Upper lobe of left lung (tissue), 6 donors: ENCODE measurements at regions not wholly inside any gene's neighbourhood (a gene's known extent, or its start where the extent isn't known, plus 50 kb on each side); places are given as distances from the start of the nearest gene placed in this dataset.

ENCODE experiments used
- ATAC-seq, 2 donors: fragments of 200-7000 bp; cut with Tn5 transposase; one replicate each; pipeline ENCODE4 v1.9.1; 2022; ENCODE audit warnings: mild to moderate bottlenecking in 2 of 2, moderate library complexity in 2 of 2; ENCODE audit not compliant: low FRiP score in 2 of 2
- DNase-seq, 2 donors: peaks; one replicate each; pipeline ENCODE4 v3.0.0-alpha.2; 2019 to 2020
- H3K27ac ChIP-seq, 4 donors: fragments of 200-600 bp; sonication (generic); one replicate each; pipeline ENCODE4 v1.5.1; 2016 to 2019
- H3K27me3 ChIP-seq, 4 donors: fragments of 200-600 bp; sonication (generic); one replicate each; pipeline ENCODE4 v1.5.1; 2017 to 2019
- H3K36me3 ChIP-seq, 4 donors: fragments of 200-600 bp; sonication (generic); one replicate each; pipeline ENCODE4 v1.5.1; 2016 to 2019
- H3K4me1 ChIP-seq, 4 donors: fragments of 200-600 bp; sonication (generic); one replicate each; pipeline ENCODE4 v1.5.1; 2018 to 2019
- H3K4me3 ChIP-seq, 4 donors: fragments of 200-600 bp; sonication (generic); one replicate each; pipeline ENCODE4 v1.5.1; 2017 to 2019; ENCODE audit warnings: mild to moderate bottlenecking in 2 of 4, moderate library complexity in 1 of 4
- H3K9me3 ChIP-seq, 4 donors: fragments of 200-600 bp; sonication (generic); one replicate each; pipeline ENCODE4 v1.5.1; 2018 to 2019
- EP300 ChIP-seq, 4 donors: sonication (generic); formaldehyde crosslinking; IDR thresholded peaks; one replicate each; pipeline ENCODE4 v1.5.1; 2017; ENCODE audit warnings: antibody characterized with exemption in 4 of 4, control low read depth in 2 of 4
- POLR2A ChIP-seq, 4 donors: fragments of 450-650 bp; IDR thresholded peaks; one replicate each; pipeline ENCODE4 v1.5.1; 2016 to 2017; ENCODE audit warnings: antibody characterized with exemption in 4 of 4, mild to moderate bottlenecking in 2 of 4
- POLR2AphosphoS5 ChIP-seq, 2 donors: sonication (generic); formaldehyde crosslinking; IDR thresholded peaks; one replicate each; pipeline ENCODE4 v1.5.1; 2017; ENCODE audit warnings: antibody characterized with exemption in 2 of 2
- WGBS, 2 donors: methylation state at CpG; one replicate each; pipeline ENCODE4 v1.1.5; 2017 to 2018; 5-methylcytosine and 5-hydroxymethylcytosine counted together
- TF ChIP-seq, protein P1 (sequence below), 6 experiments: fragments of 450-650 bp in 4 of 6; fragments of 200-600 bp in 2 of 6; sonication (generic) in 2 of 6; IDR thresholded peaks; one replicate each; pipeline ENCODE4 v1.5.1; 2016 to 2019; ENCODE audit warnings: antibody characterized with exemption in 6 of 6
- donor health status: DM: no; HTN: no; CAD: no; lungs with moderate emphysema.
- donor health status: DM: no; HTN: yes; CAD: no; lungs with severe emphysema.

DNA sequence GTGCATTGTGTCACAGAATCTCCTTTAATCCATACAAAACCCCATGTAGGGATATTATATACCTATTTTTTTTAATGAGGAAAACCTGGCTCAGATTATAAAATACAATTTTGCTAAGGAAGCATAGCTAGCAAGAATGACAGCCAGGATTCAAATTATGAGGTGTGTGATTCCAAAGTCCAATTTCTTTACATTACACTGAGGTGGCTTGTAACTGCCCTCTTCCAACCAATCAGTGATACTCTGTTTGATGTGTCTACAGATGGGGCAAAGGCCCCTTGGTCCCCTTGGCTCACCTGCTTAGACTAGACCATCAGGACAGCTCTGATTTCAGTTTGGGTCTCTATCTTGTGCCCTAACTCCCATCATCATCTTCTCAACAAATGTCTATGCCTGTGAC is 120.3 kb upstream of the ADAMTS9 start:
- no peaks in the 10 kb centered on the region for H3K36me3 ChIP-seq
- DNase-seq (no peak), ATAC-seq (no peak)
- no peak overlapping the region for H3K4me3 ChIP-seq
- H3K27ac ChIP-seq, result no peak overlapping the region
- TF ChIP-seq, protein P1, sequence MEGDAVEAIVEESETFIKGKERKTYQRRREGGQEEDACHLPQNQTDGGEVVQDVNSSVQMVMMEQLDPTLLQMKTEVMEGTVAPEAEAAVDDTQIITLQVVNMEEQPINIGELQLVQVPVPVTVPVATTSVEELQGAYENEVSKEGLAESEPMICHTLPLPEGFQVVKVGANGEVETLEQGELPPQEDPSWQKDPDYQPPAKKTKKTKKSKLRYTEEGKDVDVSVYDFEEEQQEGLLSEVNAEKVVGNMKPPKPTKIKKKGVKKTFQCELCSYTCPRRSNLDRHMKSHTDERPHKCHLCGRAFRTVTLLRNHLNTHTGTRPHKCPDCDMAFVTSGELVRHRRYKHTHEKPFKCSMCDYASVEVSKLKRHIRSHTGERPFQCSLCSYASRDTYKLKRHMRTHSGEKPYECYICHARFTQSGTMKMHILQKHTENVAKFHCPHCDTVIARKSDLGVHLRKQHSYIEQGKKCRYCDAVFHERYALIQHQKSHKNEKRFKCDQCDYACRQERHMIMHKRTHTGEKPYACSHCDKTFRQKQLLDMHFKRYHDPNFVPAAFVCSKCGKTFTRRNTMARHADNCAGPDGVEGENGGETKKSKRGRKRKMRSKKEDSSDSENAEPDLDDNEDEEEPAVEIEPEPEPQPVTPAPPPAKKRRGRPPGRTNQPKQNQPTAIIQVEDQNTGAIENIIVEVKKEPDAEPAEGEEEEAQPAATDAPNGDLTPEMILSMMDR (IDR thresholded peaks at IDR 0.05), result no peak
- TF ChIP-seq EP300 (IDR thresholded peaks at IDR 0.05) (no peak), POLR2A (IDR thresholded peaks at IDR 0.05) (no peak), POLR2AphosphoS5 (IDR thresholded peaks at IDR 0.05) (no peak)
- no peaks in the 10 kb centered on the region for H3K27me3 ChIP-seq
- no peaks in the 10 kb centered on the region for H3K4me1 ChIP-seq
- H3K9me3 ChIP-seq, result no peaks in the 10 kb centered on the region

DNA sequence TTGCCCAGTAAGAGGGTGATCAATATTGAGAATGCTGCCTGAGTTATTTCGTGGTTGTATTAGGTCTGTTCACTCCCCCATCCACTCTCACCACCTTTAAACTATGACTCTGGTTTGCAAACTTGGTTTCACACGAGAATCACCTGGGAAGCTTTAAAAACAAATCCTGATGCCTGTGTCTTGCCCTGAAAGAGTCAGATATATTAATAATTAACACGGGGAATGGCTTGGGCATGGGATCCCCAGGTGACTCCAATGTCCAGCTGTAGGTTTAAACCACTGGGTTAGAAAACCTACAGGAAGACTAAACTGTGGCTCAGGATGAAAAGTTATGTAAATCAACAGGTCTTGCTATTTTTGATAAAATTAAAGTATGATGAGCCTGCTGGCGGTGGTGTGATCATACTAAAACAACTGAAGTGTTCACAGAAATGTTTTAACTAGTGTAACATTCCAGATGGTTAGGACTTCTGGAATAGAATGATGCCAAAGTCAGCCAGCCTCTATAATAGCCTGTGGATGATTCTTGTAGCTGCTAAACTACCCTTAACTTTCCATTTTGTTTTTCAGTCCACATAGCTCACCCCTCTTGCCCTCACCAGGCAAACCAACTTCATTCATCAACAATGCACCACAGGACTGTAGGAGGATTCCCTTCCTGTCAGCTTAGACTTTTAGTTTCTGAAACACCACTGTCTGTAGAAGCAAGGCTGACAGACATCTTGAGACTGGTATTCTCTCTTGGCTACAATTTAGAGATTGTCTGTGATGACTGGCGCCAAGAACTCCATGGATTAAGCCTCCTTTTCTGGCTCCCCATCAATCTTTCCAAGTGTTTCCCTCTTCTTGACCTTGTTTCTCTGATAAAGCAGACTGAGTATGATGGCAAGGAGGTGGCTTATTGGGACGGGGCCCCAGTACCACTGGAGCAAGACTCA is 119.1 kb upstream of the ADAMTS9 start:
- Histone ChIP-seq H3K27ac (no peak overlapping the region), H3K27me3 (no peaks in the 10 kb centered on the region), H3K9me3 (no peaks in the 10 kb centered on the region), H3K36me3 (no peaks in the 10 kb centered on the region), H3K4me1 (no peaks in the 10 kb centered on the region), H3K4me3 (no peak overlapping the region)
- no peak for DNase-seq
- ATAC-seq, result no peak
- no peak for TF ChIP-seq POLR2AphosphoS5 (IDR thresholded peaks at IDR 0.05)
- TF ChIP-seq, protein P1 (IDR thresholded peaks at IDR 0.05), result no peak
- no peak for TF ChIP-seq EP300 (IDR thresholded peaks at IDR 0.05)
- TF ChIP-seq POLR2A (IDR thresholded peaks at IDR 0.05), result no peak
- 72 to 84% methylated on average over 6 of the region's 6 CpGs for WGBS, 2 donors

DNA sequence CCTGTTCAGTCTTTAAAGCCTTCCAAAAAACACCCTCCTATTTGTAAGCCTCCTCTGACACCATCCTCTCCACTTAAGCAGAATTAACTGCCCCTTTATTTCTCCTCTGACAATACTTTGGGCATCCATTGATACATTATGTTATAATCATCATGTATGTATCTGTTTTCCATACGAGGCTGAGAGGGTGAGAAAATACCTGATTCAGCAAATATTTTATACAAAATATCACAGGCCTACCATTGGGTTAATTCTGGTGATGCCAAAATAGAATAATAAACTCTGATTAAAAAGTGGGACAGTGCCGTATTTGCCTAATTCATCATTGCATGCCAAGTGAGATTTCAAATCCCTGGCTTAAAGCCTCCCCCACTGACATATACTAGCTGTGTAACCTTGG is 118.2 kb upstream of the ADAMTS9 start:
- Histone ChIP-seq H3K9me3 (no peaks in the 10 kb centered on the region), H3K27ac (no peak overlapping the region), H3K27me3 (no peaks in the 10 kb centered on the region), H3K4me3 (no peak overlapping the region), H3K4me1 (no peaks in the 10 kb centered on the region), H3K36me3 (no peaks in the 10 kb centered on the region)
- TF ChIP-seq POLR2A (IDR thresholded peaks at IDR 0.05) (no peak), POLR2AphosphoS5 (IDR thresholded peaks at IDR 0.05) (no peak), EP300 (IDR thresholded peaks at IDR 0.05) (no peak)
- TF ChIP-seq, protein P1 (IDR thresholded peaks at IDR 0.05), result no peak
- ATAC-seq (no peak), DNase-seq (no peak)
- WGBS, 2 donors, result 77 to 79% methylated on average over 2 of the region's 2 CpGs

DNA sequence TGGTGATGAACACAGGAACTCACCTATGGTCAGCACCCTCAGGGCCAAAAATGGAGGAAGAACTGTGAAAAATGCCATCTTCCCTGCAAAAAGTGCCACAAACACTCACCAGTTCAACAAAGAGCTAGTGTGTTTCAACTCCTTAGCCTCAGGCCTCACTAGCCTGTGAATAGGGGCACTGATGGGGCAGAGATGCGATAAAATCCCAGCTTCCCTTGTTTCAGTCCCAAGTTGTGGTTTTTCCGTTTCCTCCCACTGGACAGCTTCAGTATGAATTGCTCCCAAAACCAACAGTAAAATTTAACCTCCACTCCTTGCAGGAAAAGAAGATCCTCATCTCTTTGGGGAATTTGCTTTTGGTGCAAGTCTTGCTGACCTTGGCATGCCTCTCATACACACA is 117.4 kb upstream of the ADAMTS9 start:
- H3K4me1 ChIP-seq, result no peaks in the 10 kb centered on the region
- WGBS, 2 donors, result 90 to 100% methylated on average over 2 of the region's 2 CpGs
- ATAC-seq, result no peak
- no peak overlapping the region for H3K27ac ChIP-seq
- no peak overlapping the region for H3K4me3 ChIP-seq
- H3K9me3 ChIP-seq, result no peaks in the 10 kb centered on the region
- no peaks in the 10 kb centered on the region for H3K27me3 ChIP-seq
- no peaks in the 10 kb centered on the region for H3K36me3 ChIP-seq
- TF ChIP-seq POLR2A (IDR thresholded peaks at IDR 0.05), result no peak
- no peak for TF ChIP-seq EP300 (IDR thresholded peaks at IDR 0.05)
- TF ChIP-seq POLR2AphosphoS5 (IDR thresholded peaks at IDR 0.05), result no peak
- TF ChIP-seq, protein P1 (IDR thresholded peaks at IDR 0.05), result no peak
- DNase-seq, result no peak

DNA sequence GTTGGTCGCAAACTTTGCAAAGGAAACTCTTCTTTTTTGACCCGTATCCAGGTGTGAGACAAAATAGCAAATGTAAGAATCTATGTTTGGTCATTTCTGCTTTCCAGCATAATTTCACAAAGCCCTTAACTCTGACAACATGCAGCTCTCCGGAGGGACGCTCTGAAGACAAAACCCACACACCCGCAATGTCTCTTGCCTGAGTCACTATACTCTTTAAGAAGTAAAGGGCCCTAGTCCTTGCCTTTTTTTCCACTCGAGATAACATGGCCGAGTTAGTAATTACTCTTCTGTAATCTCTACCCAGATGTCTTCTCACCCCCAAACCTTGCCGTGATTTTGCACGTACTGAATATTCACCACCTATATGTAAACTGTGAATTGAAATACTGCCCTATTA is 115.7 kb upstream of the ADAMTS9 start:
- Histone ChIP-seq H3K4me1 (no peaks in the 10 kb centered on the region), H3K9me3 (no peaks in the 10 kb centered on the region), H3K4me3 (no peak overlapping the region), H3K36me3 (no peaks in the 10 kb centered on the region), H3K27me3 (no peaks in the 10 kb centered on the region), H3K27ac (no peak overlapping the region)
- TF ChIP-seq POLR2A (IDR thresholded peaks at IDR 0.05) (no peak), EP300 (IDR thresholded peaks at IDR 0.05) (no peak), POLR2AphosphoS5 (IDR thresholded peaks at IDR 0.05) (no peak)
- TF ChIP-seq, protein P1 (IDR thresholded peaks at IDR 0.05), result no peak
- no peak for DNase-seq
- no peak for ATAC-seq
- 83 to 86% methylated on average over 9 of the region's 9 CpGs for WGBS, 2 donors
